Suppressor macrophage (primary cell): ENCODE measurements at regions not wholly inside any gene's neighbourhood (a gene's known extent, or its start where the extent isn't known, plus 50 kb on each side); places are given as distances from the start of the nearest gene placed in this dataset.

Experiments
- DNase-seq, 4 experiments: peaks; one replicate each; pipeline ENCODE4 v3.0.0-alpha.2; 2020 to 2022

GRCh38 chr5:6872441-6873160 lies 159.4 kb downstream of the TENT4A start:
- no peak for DNase-seq

GRCh38 chr5:6873359-6873758 lies 160.1 kb downstream of the TENT4A start:
- DNase-seq = no peak

- DNase-seq = no peak
These were observed 162.1 kb downstream of the TENT4A start for GRCh38 chr5:6875376-6875775.

GRCh38 chr5:6877986-6878828 lies 165.0 kb downstream of the TENT4A start:
- DNase-seq = no peak

- DNase-seq = no peak
These were observed 172.3 kb downstream of the TENT4A start for GRCh38 chr5:6885581-6885980.

GRCh38 chr5:6886866-6887265 lies 173.6 kb downstream of the TENT4A start:
- DNase-seq = no peak

GRCh38 chr5:6889030-6889429 lies 175.8 kb downstream of the TENT4A start:
- DNase-seq = no peak

GRCh38 chr5:6899221-6899620 lies 186.0 kb downstream of the TENT4A start:
- no peak for DNase-seq

- DNase-seq = no peak
These were observed 187.3 kb downstream of the TENT4A start for GRCh38 chr5:6900247-6901227.

- DNase-seq = no peak
These were observed 188.9 kb downstream of the TENT4A start for GRCh38 chr5:6902094-6902493.

GRCh38 chr5:6902597-6902996 lies 189.4 kb downstream of the TENT4A start:
- DNase-seq = no peak

- no peak for DNase-seq
These were observed 190.7 kb downstream of the TENT4A start for GRCh38 chr5:6903934-6904333.

- DNase-seq = no peak
These were observed 191.6 kb downstream of the TENT4A start for GRCh38 chr5:6904860-6905259.

GRCh38 chr5:6905423-6905822 lies 192.2 kb downstream of the TENT4A start:
- no peak for DNase-seq

GRCh38 chr5:6905883-6906282 lies 192.7 kb downstream of the TENT4A start:
- DNase-seq = no peak

- DNase-seq = no peak
These were observed 194.2 kb downstream of the TENT4A start for GRCh38 chr5:6907320-6907918.

- DNase-seq = no peak
These were observed 196.7 kb downstream of the TENT4A start for GRCh38 chr5:6909901-6910300.

GRCh38 chr5:6910950-6911349 lies 197.7 kb downstream of the TENT4A start:
- no peak for DNase-seq

GRCh38 chr5:6914347-6914746 lies 201.1 kb downstream of the TENT4A start:
- no peak for DNase-seq

GRCh38 chr5:6915574-6915973 lies 202.3 kb downstream of the TENT4A start:
- DNase-seq = no peak

- DNase-seq = no peak
These were observed 205.0 kb downstream of the TENT4A start for GRCh38 chr5:6918255-6918654.

GRCh38 chr5:6920628-6921256 lies 207.5 kb downstream of the TENT4A start:
- no peak for DNase-seq
